ENCODE measurements at regions not wholly inside any gene's neighbourhood (a gene's known extent, or its start where the extent isn't known, plus 50 kb on each side); places are given as distances from the start of the nearest gene placed in this dataset.

DNA sequence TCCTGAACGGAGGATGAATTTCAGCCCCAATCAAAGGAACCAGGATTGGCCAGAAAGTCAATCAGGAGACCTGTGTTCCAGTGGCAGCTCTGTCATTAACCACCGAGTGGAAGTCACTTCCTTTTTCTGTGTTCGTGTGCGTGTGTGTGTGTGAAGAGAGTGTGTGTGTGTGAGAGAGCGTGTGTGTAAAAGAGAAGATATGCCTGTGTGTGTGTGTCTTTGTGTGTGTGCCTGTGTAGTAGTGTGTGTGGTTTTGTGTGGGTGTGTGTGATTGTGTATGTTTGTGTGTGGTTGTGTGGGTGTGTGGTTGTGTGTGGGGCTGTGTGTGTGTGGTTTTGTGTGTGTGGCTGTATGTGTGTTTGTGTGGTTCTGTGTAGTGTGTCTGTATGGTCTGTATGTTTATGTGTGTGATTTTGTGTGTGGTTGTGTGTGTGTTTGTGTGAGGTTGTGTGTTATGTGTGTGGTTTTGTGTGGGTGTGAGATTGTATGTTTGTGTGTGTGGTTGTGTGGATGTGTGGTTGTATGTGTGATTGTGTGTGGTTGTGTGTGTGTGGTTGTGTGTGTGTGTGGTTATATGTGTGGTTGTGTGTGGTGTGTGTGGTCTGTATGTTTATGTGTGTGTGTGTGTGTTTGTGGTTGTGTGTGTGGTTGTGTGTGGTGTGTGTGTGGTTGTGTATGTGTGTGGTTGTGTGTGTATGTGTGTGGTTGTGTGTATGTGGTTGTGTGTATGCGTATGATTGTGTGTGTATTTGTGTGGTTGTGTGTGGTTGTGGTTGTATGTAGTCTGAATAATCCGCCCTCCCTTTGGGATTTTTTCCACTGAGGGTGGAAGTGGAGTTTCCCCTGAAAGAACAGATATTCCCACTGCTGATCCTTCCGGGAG lies 314.4 kb downstream of the SHQ1 start:
- TF ChIP-seq EP300 (IDR thresholded peaks at IDR 0.05) (no peak), POLR2A (IDR thresholded peaks at IDR 0.05) (no peak), POLR2AphosphoS5 (IDR thresholded peaks at IDR 0.05) (no peak)
- TF ChIP-seq, protein P1, sequence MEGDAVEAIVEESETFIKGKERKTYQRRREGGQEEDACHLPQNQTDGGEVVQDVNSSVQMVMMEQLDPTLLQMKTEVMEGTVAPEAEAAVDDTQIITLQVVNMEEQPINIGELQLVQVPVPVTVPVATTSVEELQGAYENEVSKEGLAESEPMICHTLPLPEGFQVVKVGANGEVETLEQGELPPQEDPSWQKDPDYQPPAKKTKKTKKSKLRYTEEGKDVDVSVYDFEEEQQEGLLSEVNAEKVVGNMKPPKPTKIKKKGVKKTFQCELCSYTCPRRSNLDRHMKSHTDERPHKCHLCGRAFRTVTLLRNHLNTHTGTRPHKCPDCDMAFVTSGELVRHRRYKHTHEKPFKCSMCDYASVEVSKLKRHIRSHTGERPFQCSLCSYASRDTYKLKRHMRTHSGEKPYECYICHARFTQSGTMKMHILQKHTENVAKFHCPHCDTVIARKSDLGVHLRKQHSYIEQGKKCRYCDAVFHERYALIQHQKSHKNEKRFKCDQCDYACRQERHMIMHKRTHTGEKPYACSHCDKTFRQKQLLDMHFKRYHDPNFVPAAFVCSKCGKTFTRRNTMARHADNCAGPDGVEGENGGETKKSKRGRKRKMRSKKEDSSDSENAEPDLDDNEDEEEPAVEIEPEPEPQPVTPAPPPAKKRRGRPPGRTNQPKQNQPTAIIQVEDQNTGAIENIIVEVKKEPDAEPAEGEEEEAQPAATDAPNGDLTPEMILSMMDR (IDR thresholded peaks at IDR 0.05) = no peak
